Fibroblast of lung (primary cell): ENCODE measurements at regions not wholly inside any gene's neighbourhood (a gene's known extent, or its start where the extent isn't known, plus 50 kb on each side); places are given as distances from the start of the nearest gene placed in this dataset.

ENCODE experiments used
- EZH2 ChIP-seq: IDR thresholded peaks from 2 replicates; pipeline ENCODE4 v1.5.1; 2012; ENCODE audit warnings: low read length, control low read depth, mild to moderate bottlenecking; ENCODE audit errors: missing control alignments
- TF ChIP-seq, protein P1 (sequence below), 2 donors: IDR thresholded peaks in 1 of 2; conservative IDR thresholded peaks in 1 of 2; 1 replicate in 1 of 2; 2 replicates in 1 of 2; pipeline ENCODE4 v1.5.1; 2011 to 2012; ENCODE audit warnings: low read length in 2 of 2, control low read depth in 1 of 2, inconsistent platforms in 1 of 2, low read depth in 1 of 2, mild to moderate bottlenecking in 1 of 2

DNA sequence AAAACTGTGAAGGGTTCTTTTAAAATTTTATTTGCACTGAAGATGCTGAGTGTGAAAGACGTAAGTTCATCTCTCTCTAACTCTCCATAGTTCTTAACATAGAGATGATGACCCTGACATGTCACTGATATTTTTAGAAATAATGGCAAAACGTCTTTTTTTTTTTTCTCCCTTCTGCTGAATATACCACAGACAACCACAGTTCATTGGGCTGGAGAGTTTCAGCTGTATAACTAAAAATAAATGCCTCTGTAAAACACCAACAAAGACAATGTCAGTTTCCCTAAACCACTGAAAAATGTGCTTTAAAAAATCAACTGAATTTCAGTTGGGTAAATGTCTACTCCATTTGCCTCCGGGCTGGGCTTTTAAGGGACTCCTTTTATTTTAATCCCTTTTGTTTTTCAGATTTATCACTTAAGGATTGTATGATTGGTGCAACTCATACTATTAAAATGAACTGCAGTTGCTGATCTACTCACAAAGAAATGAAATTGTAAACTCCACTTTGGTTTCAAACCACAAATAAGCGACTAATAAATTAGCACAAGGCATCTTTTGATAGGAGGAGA lies 830.9 kb upstream of the WWC1 start:
- TF ChIP-seq, protein P1, sequence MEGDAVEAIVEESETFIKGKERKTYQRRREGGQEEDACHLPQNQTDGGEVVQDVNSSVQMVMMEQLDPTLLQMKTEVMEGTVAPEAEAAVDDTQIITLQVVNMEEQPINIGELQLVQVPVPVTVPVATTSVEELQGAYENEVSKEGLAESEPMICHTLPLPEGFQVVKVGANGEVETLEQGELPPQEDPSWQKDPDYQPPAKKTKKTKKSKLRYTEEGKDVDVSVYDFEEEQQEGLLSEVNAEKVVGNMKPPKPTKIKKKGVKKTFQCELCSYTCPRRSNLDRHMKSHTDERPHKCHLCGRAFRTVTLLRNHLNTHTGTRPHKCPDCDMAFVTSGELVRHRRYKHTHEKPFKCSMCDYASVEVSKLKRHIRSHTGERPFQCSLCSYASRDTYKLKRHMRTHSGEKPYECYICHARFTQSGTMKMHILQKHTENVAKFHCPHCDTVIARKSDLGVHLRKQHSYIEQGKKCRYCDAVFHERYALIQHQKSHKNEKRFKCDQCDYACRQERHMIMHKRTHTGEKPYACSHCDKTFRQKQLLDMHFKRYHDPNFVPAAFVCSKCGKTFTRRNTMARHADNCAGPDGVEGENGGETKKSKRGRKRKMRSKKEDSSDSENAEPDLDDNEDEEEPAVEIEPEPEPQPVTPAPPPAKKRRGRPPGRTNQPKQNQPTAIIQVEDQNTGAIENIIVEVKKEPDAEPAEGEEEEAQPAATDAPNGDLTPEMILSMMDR (conservative IDR thresholded peaks at IDR 0.05 in 1 of 2, IDR thresholded peaks at IDR 0.05 in 1 of 2; ENCODE audit: low read depth in 1 of 2, low read length in 2 of 2): no peak
- TF ChIP-seq EZH2: no peak
